DMS53 (cell line): ENCODE measurements at regions not wholly inside any gene's neighbourhood (a gene's known extent, or its start where the extent isn't known, plus 50 kb on each side); places are given as distances from the start of the nearest gene placed in this dataset.
"Not testable (repeated sequence)": the region's sequence is repeated elsewhere in the genome, so short reads cannot be mapped to it uniquely, and the experiment has no call there.

Source experiments
- DNase-seq: peaks from one replicate; lab custom pipeline; 2025; lab: John Stamatoyannopoulos, UW

- peak; percentile 95 for DNase-seq
Observed at GRCh38 chr12:47307680-47308399, 228.1 kb upstream of the AMIGO2 start.

GRCh38 chr12:47306773-47307679 is 227.3 kb upstream of the AMIGO2 start:
- DNase-seq: not testable (repeated sequence)

GRCh38 chr12:47306130-47306529 is 226.4 kb upstream of the AMIGO2 start:
- no peak for DNase-seq

- no peak for DNase-seq
Observed at GRCh38 chr12:47305464-47305863, 225.7 kb upstream of the AMIGO2 start.

- DNase-seq: no peak
Observed at GRCh38 chr12:47303995-47304560, 224.3 kb upstream of the AMIGO2 start.

- DNase-seq: no peak
Observed at GRCh38 chr12:47303207-47303606, 223.4 kb upstream of the AMIGO2 start.

GRCh38 chr12:47302111-47302671 is 222.4 kb upstream of the AMIGO2 start:
- peak; percentile 82 for DNase-seq

GRCh38 chr12:47299586-47299985 is 219.8 kb upstream of the AMIGO2 start:
- no peak for DNase-seq

GRCh38 chr12:47297993-47298392 is 218.2 kb upstream of the AMIGO2 start:
- no peak for DNase-seq

- DNase-seq: peak; percentile 38
Observed at GRCh38 chr12:47296828-47297227, 217.1 kb upstream of the AMIGO2 start.

- DNase-seq: no peak
Observed at GRCh38 chr12:47293406-47293805, 213.6 kb upstream of the AMIGO2 start.

GRCh38 chr12:47286676-47287075 is 206.9 kb upstream of the AMIGO2 start:
- no peak for DNase-seq
